ENCODE measurements at regions not wholly inside any gene's neighbourhood (a gene's known extent, or its start where the extent isn't known, plus 50 kb on each side); places are given as distances from the start of the nearest gene placed in this dataset.

DNA sequence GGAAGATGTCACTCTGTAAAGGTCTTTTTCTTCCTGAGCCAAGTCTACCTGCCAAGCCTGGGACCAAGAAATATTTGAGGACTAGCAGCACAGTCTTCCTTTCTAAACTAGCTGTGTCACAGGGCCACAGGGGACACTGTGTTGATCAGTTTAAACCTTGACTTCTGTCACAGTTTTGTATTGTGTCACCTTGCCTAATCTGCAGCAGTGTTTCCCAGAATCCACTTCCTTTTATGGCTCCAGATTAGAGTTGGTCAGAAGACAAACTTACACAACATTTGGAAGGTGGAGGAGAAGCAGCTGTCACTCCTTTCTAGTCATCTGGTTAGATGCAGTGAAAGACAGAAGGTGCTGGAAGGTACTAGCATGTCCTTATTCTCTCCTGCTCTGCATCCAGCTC lies 143.1 kb upstream of the BCOR start:
- H3K27me3 ChIP-seq = peaks cover 0 to 3% (median 0%) of the 10 kb centered on the region in 7 donors
- H3K4me3 ChIP-seq = no peak overlapping the region
- H3K9me3 ChIP-seq = peaks cover 0 to 5% (median 0%) of the 10 kb centered on the region in 11 donors
- H3K4me1 ChIP-seq = peaks cover 0 to 9% (median 2%) of the 10 kb centered on the region in 9 donors
- ATAC-seq = peak in 1 of 8 donors; percentile 37
- H3K36me3 ChIP-seq = no peaks in the 10 kb centered on the region
- DNase-seq = no peak
- no peak for TF ChIP-seq CTCF (IDR thresholded peaks at IDR 0.05)
- no peak overlapping the region for H3K27ac ChIP-seq
- intact Hi-C loops (cut with DNase I) = loop anchor here in 1 of 10 donors (10.0 kb wide), 1 partner anchor 56 kb away; no protein-coding TSS in a partner anchor

- 68 to 70% methylated on average over 14 of the region's 14 CpGs for WGBS, 2 donors
- DNase-seq = no peak
- no peaks in the 10 kb centered on the region for H3K4me1 ChIP-seq
- peaks cover 0 to 5% (median 0%) of the 10 kb centered on the region in 11 donors for H3K9me3 ChIP-seq
- ATAC-seq = no peak
- H3K27me3 ChIP-seq = no peaks in the 10 kb centered on the region
- H3K27ac ChIP-seq = no peak overlapping the region
- H3K4me3 ChIP-seq = no peak overlapping the region
- H3K36me3 ChIP-seq = no peaks in the 10 kb centered on the region
- no peak for TF ChIP-seq CTCF (IDR thresholded peaks at IDR 0.05)
- intact Hi-C loops (cut with DNase I) = no loop called here
These were observed 140.0 kb upstream of the BCOR start for GRCh38 chrX:40237731-40238178.

GRCh38 chrX:40230646-40231045 lies 132.9 kb upstream of the BCOR start:
- Histone ChIP-seq H3K36me3 (no peaks in the 10 kb centered on the region), H3K9me3 (no peaks in the 10 kb centered on the region), H3K4me1 (no peaks in the 10 kb centered on the region), H3K27me3 (no peaks in the 10 kb centered on the region), H3K27ac (no peak overlapping the region), H3K4me3 (no peak overlapping the region)
- DNase-seq (no peak), ATAC-seq (no peak)
- intact Hi-C loops (cut with DNase I) = no loop called here
- 97 to 98% methylated on average over 2 of the region's 2 CpGs for WGBS, 2 donors
- no peak for TF ChIP-seq CTCF (IDR thresholded peaks at IDR 0.05)

GRCh38 chrX:40227125-40227524 lies 129.4 kb upstream of the BCOR start:
- Histone ChIP-seq H3K27me3 (no peaks in the 10 kb centered on the region), H3K36me3 (no peaks in the 10 kb centered on the region), H3K4me3 (no peak overlapping the region), H3K27ac (no peak overlapping the region), H3K4me1 (no peaks in the 10 kb centered on the region), H3K9me3 (peaks cover 0 to 9% (median 0%) of the 10 kb centered on the region in 11 donors)
- intact Hi-C loops (cut with DNase I) = no loop called here
- DNase-seq (no peak), ATAC-seq (no peak)
- WGBS, 2 donors = 89 to 91% methylated on average over 5 of the region's 5 CpGs
- no peak for TF ChIP-seq CTCF (IDR thresholded peaks at IDR 0.05)
